GM13977 (cell line): ENCODE measurements at regions not wholly inside any gene's neighbourhood (a gene's known extent, or its start where the extent isn't known, plus 50 kb on each side); places are given as distances from the start of the nearest gene placed in this dataset.

Experiments
- DNase-seq: peaks from one replicate; pipeline ENCODE4 v3.0.0; 2012; ENCODE audit warnings: low spot score
- CTCF ChIP-seq: IDR thresholded peaks from 2 replicates; pipeline ENCODE4 v1.5.1; 2012; ENCODE audit warnings: mild to moderate bottlenecking, control low read depth; ENCODE audit not compliant: insufficient read depth; ENCODE audit errors: extremely low read depth, missing control alignments
- in situ Hi-C: fragments of 300-500 bp; cut with MboI; formaldehyde crosslinking; loops from one replicate; pipeline ENCODE4 v1.12.0; 2022; ENCODE audit warnings: low sequenced_read_pairs, low pct_unique_long_range_greater_than_20kb, mixed read lengths, inconsistent platforms; ENCODE audit not compliant: unreplicated experiment

- peak; percentile 18 for DNase-seq
- in situ Hi-C loops = no loop called here
- TF ChIP-seq CTCF = peak; percentile 68
These were observed 374.1 kb upstream of the MANEA start for GRCh38 chr6:95203153-95203754.

GRCh38 chr6:95204178-95204577 is 373.2 kb upstream of the MANEA start:
- in situ Hi-C loops = no loop called here
- no peak for DNase-seq
- TF ChIP-seq CTCF = no peak

GRCh38 chr6:95208621-95209020 is 368.7 kb upstream of the MANEA start:
- no peak for TF ChIP-seq CTCF
- no peak for DNase-seq
- in situ Hi-C loops = no loop called here

- no peak for DNase-seq
These were observed 368.3 kb upstream of the MANEA start for GRCh38 chr6:95209074-95209473.

GRCh38 chr6:95216555-95216954 is 360.8 kb upstream of the MANEA start:
- no peak for TF ChIP-seq CTCF
- DNase-seq = no peak
- in situ Hi-C loops = no loop called here

More at GRCh38 chr6:95209074-95209473, 368.3 kb upstream of the MANEA start:
- no peak for TF ChIP-seq CTCF
- in situ Hi-C loops = no loop called here

GRCh38 chr6:95227351-95227750 is 350.0 kb upstream of the MANEA start:
- DNase-seq = no peak
- in situ Hi-C loops = loop anchor here (25.0 kb wide), 1 partner anchor 110 kb away; no protein-coding TSS in a partner anchor
- no peak for TF ChIP-seq CTCF
